ENCODE measurements at regions not wholly inside any gene's neighbourhood (a gene's known extent, or its start where the extent isn't known, plus 50 kb on each side); places are given as distances from the start of the nearest gene placed in this dataset.

DNA sequence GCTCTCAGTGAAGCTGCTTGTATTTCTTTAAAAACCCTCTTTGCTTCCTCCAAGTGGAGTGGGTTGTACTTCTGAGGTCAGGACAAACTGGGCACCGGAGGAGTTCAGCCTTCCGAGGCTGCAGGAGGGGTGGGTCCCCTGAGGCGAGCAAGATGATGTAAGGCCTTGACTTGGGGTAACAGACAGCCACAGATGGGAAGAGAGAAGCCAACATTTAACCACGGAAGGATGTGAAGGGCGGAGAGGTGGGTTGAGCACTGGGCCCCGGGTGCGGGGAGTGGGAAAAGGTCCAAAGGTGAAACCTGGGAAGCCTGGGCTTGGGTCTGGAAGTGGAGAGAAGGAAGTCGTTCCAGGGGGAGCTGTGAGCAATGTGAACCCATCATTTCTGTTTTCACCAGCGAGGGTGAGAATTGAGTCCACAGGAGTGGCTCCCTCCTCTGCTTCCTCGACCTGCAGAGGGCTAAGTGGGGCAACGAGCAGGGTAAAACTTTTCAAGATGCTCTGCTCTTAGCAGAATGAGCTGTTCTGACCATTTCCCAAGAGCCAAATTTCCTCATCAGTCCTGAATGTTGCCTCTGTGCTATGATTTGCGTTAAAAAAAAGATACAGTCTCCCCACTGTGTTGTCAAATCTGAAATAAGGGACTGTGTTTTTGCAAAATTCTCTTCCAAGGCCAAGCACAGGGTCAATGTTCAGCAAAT, 137.7 kb upstream of the CRHR1 start:
- Mint-ChIP-seq H3K36me3 (peaks cover 0 to 4% (median 3%) of the 10 kb centered on the region in 3 donors), H3K4me1 (peaks cover 5 to 9% of the 10 kb centered on the region in 2 donors), H3K27me3 (ENCODE audit: low read depth in 3 of 3) (peaks cover 7 to 9% (median 8%) of the 10 kb centered on the region in 3 donors), H3K4me3 (peak overlapping the region in 2 of 5 donors; percentile 34 to 48), H3K27ac (peak overlapping the region in 1 of 6 donors; percentile 79), H3K9me3 (no peaks in the 10 kb centered on the region)
- DNase-seq = no peak

DNA sequence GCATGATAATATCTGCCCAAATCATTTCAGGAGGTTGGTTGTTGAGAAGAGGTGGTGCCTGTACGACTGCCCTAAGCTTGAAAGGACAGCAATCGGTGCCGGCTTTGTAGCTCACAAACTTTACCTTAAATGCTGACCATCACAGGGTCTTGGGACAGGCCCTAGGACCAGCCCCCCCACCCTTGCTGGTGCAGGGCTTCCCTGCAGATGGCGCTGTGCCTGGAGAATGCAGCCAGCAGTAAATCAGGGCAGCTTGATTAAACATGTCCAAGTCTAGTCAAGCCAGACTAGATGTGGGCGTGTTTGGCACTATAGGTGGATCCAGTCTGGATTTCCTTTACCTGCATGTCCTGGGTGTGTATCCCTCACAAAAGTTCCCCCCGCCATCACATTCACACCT, 135.5 kb upstream of the CRHR1 start:
- DNase-seq = no peak
- Mint-ChIP-seq H3K9me3 (no peaks in the 10 kb centered on the region), H3K4me3 (no peak overlapping the region), H3K4me1 (peaks cover 5 to 9% of the 10 kb centered on the region in 2 donors), H3K27ac (no peak overlapping the region), H3K27me3 (ENCODE audit: low read depth in 3 of 3) (peaks cover 5 to 8% (median 6%) of the 10 kb centered on the region in 3 donors), H3K36me3 (peaks cover 0 to 4% (median 3%) of the 10 kb centered on the region in 3 donors)

DNA sequence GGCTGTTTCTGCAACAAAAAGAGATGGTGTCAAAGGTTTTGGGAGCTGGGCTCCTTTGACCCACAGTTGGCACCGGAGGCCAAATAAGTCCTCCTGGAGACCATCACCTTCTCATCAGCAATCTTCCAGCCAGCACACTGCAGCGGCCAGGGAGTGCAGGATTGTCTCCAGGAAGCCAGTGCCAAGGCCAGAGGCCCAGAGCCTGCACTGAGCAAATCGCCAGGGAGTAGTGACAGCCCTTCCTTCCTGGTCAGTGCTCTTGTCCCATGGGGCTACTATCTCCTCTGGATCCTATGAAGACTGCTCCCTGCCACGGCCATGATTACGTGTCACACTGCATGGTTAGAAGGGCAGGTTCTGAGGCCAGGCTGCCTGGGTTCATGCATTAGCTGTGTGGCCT, 134.3 kb upstream of the CRHR1 start:
- Mint-ChIP-seq H3K27ac (no peak overlapping the region), H3K27me3 (ENCODE audit: low read depth in 3 of 3) (peaks cover 5 to 8% (median 6%) of the 10 kb centered on the region in 3 donors), H3K4me3 (no peak overlapping the region), H3K9me3 (no peaks in the 10 kb centered on the region), H3K4me1 (peaks cover 5 to 9% of the 10 kb centered on the region in 2 donors), H3K36me3 (peaks cover 0 to 4% (median 3%) of the 10 kb centered on the region in 3 donors)
- no peak for DNase-seq

DNA sequence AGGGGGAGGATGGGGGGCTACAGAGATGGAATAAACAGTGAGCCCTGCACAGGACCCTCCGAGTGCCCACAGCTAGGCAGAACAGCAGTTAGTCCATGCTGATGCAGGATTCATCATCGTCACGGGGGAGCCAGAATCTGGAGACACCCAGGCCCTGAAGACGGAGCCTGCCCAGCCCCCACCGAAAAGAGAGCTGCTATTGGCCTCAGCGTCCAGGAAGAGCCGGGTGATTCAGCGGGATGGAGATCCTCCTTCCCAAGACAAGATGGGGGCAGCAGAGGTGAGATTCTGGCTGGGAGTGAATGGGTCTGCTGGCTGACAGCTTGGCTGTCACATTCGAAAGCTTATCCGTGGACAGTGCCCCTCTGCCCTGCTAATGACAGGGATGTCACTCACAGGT, 133.6 kb upstream of the CRHR1 start:
- Mint-ChIP-seq H3K4me3 (no peak overlapping the region), H3K27ac (no peak overlapping the region), H3K4me1 (peaks cover 5 to 9% of the 10 kb centered on the region in 2 donors), H3K9me3 (no peaks in the 10 kb centered on the region), H3K36me3 (peaks cover 0 to 4% (median 3%) of the 10 kb centered on the region in 3 donors), H3K27me3 (ENCODE audit: low read depth in 3 of 3) (peaks cover 0 to 10% (median 5%) of the 10 kb centered on the region in 3 donors)
- DNase-seq = no peak

DNA sequence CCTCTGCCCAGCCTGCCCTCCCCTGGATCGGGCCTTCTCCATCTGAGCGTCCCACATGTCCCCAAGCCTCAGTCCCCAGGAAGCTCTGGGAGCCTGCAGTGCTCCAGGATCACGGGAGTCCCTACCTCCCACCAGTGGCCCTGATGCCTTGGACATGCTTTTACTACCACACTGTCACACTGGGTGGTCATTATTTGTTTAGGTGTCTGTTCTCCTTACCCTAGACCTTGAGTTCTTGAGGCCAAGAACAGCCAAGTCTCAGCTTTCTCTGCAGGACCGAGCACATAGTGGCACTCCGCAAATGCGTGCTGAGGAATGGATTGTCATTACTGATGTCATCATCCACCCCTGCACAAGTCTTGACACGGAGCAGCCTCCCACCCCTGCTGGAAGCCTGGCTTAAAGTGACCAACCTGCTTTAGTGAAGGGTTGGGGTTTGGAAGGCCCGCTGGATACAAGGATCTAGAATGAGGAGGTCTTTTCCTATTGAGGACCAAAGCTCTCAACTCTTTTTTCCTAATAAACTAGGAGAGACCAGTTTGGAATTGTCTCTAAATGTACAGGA, 132.9 kb upstream of the CRHR1 start:
- Mint-ChIP-seq H3K36me3 (peaks cover 0 to 4% (median 3%) of the 10 kb centered on the region in 3 donors), H3K27me3 (ENCODE audit: low read depth in 3 of 3) (peaks cover 0 to 10% (median 5%) of the 10 kb centered on the region in 3 donors), H3K9me3 (no peaks in the 10 kb centered on the region), H3K4me1 (peaks cover 3 to 6% of the 10 kb centered on the region in 2 donors), H3K27ac (no peak overlapping the region), H3K4me3 (no peak overlapping the region)
- DNase-seq = no peak

DNA sequence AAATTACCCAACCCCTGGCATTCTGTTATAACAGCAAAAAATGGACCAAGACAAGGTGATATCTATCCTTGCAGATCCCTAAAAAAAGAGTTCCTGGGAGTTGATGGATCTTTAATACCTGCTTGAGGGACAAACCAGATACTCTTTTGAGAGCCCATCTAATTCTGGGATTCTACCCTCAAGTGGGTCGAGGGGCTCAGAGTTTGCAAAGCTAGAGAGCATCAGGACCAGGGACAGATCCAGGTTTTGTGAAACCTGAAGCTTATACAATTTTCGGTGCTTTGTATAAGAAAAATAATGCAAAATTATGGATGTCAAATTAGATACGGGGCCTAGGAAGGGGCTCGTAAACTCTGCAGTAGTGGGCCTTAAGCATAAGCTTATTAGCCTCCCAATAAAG, 130.5 kb upstream of the CRHR1 start:
- Mint-ChIP-seq H3K27me3 (ENCODE audit: low read depth in 3 of 3) (peaks cover 2 to 13% (median 2%) of the 10 kb centered on the region in 3 donors), H3K4me1 (no peaks in the 10 kb centered on the region), H3K4me3 (no peak overlapping the region), H3K9me3 (no peaks in the 10 kb centered on the region), H3K36me3 (peaks cover 0 to 3% (median 0%) of the 10 kb centered on the region in 3 donors), H3K27ac (no peak overlapping the region)
- no peak for DNase-seq

DNA sequence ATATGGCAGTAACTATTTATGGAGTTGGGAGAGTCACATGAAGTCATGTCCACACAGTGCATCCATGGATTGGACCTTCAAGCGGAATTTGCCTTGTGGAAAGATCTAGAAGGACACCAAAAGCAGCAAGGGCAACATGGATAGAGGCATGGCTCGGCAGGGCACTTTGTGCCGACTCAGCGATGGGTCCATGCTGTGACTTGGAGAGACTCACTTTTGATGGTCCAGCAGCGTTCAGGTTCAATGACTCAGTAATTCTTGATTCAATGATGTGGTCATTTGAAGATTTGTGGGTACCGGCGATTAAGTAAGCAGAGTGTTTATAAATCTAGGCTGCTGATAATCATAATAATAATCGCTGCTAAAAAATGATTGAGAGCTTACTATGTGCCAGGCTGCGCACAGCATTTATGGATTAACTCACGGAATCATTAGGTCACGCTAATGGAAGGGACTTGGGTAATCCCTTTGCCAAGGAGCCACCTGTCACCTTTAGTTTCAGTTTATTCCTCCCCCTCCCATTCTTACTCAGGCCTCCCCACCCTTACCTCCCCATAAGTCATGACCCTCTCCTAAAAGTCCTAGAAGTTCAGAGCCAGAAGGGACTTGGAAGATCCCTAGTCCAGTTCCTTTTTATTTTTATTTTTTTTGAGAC, 127.5 kb upstream of the CRHR1 start:
- H3K4me3 Mint-ChIP-seq = no peak overlapping the region
- peaks cover 5 to 13% (median 9%) of the 10 kb centered on the region in 3 donors for H3K27me3 Mint-ChIP-seq (ENCODE audit: low read depth in 3 of 3)
- H3K27ac Mint-ChIP-seq = no peak overlapping the region
- H3K9me3 Mint-ChIP-seq = no peaks in the 10 kb centered on the region
- no peaks in the 10 kb centered on the region for H3K36me3 Mint-ChIP-seq
- H3K4me1 Mint-ChIP-seq = no peaks in the 10 kb centered on the region
- DNase-seq = no peak

DNA sequence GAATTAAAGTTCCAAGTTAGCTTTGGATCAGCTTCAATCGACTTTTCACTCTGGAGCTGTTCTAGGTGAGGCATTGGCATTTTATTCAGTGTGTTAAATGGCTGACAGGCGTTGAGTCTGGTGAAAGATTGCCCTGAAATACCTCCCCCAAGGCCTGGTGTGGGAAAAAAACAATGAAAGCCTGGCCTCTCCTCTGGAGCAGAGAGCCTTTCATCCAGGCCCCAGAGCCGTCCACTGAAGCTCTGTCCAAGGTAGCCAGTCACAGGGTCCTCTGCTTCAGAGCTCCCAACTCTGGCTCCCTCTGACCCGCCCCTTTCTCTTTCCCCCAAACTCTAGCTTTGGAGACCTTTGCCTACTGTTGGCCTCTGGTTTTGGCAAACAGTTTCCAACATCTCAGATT, 123.6 kb upstream of the CRHR1 start:
- peaks cover 0 to 3% of the 10 kb centered on the region in 2 donors for H3K4me1 Mint-ChIP-seq

DNA sequence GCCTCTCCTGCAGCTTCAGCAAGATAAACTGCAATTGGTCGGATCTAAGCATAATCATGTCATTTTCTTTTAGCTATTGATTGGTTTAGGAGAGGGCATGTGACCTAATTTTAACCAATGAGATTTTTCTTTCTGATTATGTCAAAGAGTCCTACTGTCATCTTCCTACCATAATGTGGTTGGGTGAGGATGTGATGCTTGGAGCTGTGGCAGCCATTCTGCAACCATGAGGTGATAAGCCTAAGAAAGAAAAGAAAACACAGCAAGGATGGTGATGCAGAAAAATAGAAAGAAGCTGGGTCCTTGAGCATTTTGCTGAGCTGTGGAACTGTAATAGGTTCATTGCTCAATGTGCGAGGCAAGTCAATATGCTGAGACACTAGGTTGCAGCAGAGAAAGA, 121.7 kb upstream of the CRHR1 start:
- H3K4me1 Mint-ChIP-seq = peaks cover 0 to 3% of the 10 kb centered on the region in 2 donors
- no peak overlapping the region for H3K4me3 Mint-ChIP-seq
- H3K27me3 Mint-ChIP-seq (ENCODE audit: low read depth in 3 of 3) = peaks cover 6 to 16% (median 10%) of the 10 kb centered on the region in 3 donors
- no peak overlapping the region for H3K27ac Mint-ChIP-seq
- no peaks in the 10 kb centered on the region for H3K36me3 Mint-ChIP-seq
- no peak for DNase-seq
- H3K9me3 Mint-ChIP-seq = peaks cover 0 to 4% (median 0%) of the 10 kb centered on the region in 6 donors

More for the DNA sequence above, 123.6 kb upstream of the CRHR1 start:
- DNase-seq = no peak
- Mint-ChIP-seq H3K36me3 (no peaks in the 10 kb centered on the region), H3K9me3 (peaks cover 0 to 4% (median 0%) of the 10 kb centered on the region in 6 donors), H3K4me3 (no peak overlapping the region), H3K27me3 (ENCODE audit: low read depth in 3 of 3) (peaks cover 6 to 18% (median 12%) of the 10 kb centered on the region in 3 donors), H3K27ac (no peak overlapping the region)

DNA sequence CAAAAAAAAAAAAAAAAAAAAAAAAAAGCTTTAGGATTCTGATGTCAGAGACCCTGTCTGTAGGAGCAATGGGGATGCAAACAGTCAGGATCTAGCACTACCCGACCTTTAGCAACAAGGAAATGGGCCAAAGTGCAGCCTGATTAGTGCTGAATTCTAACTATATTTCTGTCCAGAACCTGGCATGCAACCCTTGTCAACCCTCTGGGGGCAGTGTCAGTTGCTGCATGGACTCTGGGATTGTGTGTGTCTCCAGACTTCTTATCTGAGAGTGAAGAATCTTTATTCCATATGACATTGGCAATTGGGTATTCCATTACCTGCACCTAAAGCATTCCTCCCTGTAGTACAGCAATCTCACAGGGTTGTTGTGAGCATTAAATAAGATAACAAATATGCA, 120.3 kb upstream of the CRHR1 start:
- no peak for DNase-seq
- peaks cover 6 to 15% (median 11%) of the 10 kb centered on the region in 3 donors for H3K27me3 Mint-ChIP-seq (ENCODE audit: low read depth in 3 of 3)
- H3K27ac Mint-ChIP-seq = no peak overlapping the region
- H3K4me1 Mint-ChIP-seq = peaks cover 0 to 3% of the 10 kb centered on the region in 2 donors
- no peak overlapping the region for H3K4me3 Mint-ChIP-seq
- peaks cover 0 to 4% (median 0%) of the 10 kb centered on the region in 6 donors for H3K9me3 Mint-ChIP-seq
- no peaks in the 10 kb centered on the region for H3K36me3 Mint-ChIP-seq

DNA sequence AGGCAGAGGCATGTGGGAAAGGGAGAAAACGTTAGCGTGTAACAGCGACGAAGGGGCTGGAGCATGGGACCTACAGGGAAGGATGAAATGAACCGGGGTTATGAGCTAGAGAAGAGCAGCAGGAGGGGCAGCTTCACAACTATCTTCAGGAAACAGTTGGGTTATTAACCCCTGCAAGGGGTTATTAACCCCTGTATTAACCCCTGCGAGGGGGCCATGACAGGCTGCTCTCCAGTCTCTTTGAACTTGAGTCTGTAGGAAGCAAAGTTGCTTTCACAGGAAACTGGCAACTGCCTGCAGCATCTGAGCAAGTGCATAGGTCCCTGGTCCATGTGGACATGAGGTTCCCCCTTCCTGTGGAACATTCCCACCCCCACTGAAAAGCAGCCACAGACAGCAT, 119.2 kb upstream of the CRHR1 start:
- Mint-ChIP-seq H3K27ac (no peak overlapping the region), H3K27me3 (ENCODE audit: low read depth in 3 of 3) (peaks cover 6 to 15% (median 8%) of the 10 kb centered on the region in 3 donors), H3K36me3 (no peaks in the 10 kb centered on the region), H3K9me3 (peaks cover 0 to 4% (median 0%) of the 10 kb centered on the region in 6 donors), H3K4me1 (peaks cover 0 to 3% of the 10 kb centered on the region in 2 donors), H3K4me3 (no peak overlapping the region)
- DNase-seq = no peak

DNA sequence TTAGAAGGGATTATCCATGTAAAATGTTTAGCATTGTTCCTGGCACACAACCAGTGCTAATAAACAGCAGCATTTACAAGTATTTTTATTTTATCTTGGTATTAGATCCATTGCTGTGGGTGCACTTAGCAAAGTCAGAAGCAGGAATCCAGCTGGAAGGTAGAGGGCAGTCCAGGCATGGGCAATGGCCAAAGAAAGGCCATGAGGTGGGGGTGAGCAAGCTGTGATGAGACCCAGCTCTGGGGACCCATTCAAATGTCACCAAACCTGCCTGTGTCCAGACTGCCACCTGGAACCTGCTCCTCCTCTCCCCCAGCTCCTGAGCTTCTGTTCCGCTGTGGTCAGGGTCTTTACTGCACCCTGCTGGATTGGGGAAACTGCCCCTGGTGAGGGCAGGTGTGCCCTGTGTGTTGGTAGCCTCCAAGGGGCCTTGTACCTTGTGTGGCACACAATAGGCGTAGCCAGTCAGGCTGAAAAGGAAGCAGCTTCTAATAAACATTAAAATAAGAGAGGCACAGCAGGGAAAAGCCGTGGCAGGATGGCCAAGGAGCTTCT, 118.0 kb upstream of the CRHR1 start:
- no peak for DNase-seq
- H3K27me3 Mint-ChIP-seq (ENCODE audit: low read depth in 3 of 3) = peaks cover 5 to 14% (median 8%) of the 10 kb centered on the region in 3 donors
- H3K36me3 Mint-ChIP-seq = no peaks in the 10 kb centered on the region
- H3K9me3 Mint-ChIP-seq = peaks cover 0 to 4% (median 0%) of the 10 kb centered on the region in 6 donors
- no peak overlapping the region for H3K27ac Mint-ChIP-seq
- H3K4me3 Mint-ChIP-seq = no peak overlapping the region
- peaks cover 0 to 3% of the 10 kb centered on the region in 2 donors for H3K4me1 Mint-ChIP-seq

DNA sequence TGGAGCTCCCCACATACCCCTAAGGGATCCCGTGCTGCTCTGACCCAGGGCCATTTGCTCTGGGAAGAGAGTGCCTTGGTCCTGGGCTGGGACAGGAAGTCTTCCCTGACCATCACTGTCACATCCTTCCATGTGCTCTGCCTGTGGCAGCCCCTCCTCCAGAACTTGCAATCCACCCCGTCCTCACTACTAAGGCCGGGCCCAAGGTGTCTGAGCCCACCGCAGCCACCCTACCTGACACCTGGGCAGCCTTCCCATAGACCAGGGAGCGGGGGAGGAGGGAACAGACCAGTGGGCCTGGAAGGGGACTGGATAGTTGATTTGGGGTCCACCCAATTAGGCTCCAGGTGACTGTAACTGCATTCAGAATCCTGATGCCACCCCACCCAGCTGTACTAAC, 117.5 kb upstream of the CRHR1 start:
- Mint-ChIP-seq H3K4me1 (peaks cover 0 to 3% of the 10 kb centered on the region in 2 donors), H3K4me3 (no peak overlapping the region), H3K27me3 (ENCODE audit: low read depth in 3 of 3) (peaks cover 4 to 10% (median 5%) of the 10 kb centered on the region in 3 donors), H3K36me3 (no peaks in the 10 kb centered on the region), H3K27ac (no peak overlapping the region), H3K9me3 (peaks cover 0 to 4% (median 0%) of the 10 kb centered on the region in 6 donors)
- DNase-seq = no peak

All from immature natural killer cell (primary cell).